ENCODE measurements at regions not wholly inside any gene's neighbourhood (a gene's known extent, or its start where the extent isn't known, plus 50 kb on each side); places are given as distances from the start of the nearest gene placed in this dataset.

- Histone ChIP-seq H3K4me3 (ENCODE audit: low read length) (no peak overlapping the region), H3K36me3 (ENCODE audit: control insufficient read depth, insufficient read depth, low read length) (no peaks in the 10 kb centered on the region), H3K27ac (ENCODE audit: low read length) (no peak overlapping the region), H3K4me1 (ENCODE audit: control insufficient read depth, insufficient read depth, low read length) (no peaks in the 10 kb centered on the region), H3K9me3 (ENCODE audit: control insufficient read depth, low read depth, low read length) (no peaks in the 10 kb centered on the region), H3K27me3 (ENCODE audit: control insufficient read depth, insufficient read depth, low read length) (no peaks in the 10 kb centered on the region)
- no CpG with 5 or more reads among the region's 3 CpGs for WGBS (ENCODE audit: insufficient coverage, low lambda C conversion rate)
- DNase-seq, result no peak
Measured at GRCh38 chr14:85221832-85222231, 308.1 kb upstream of the FLRT2 start.

- no peak overlapping the region for H3K27ac ChIP-seq (ENCODE audit: low read length)
- H3K4me1 ChIP-seq (ENCODE audit: control insufficient read depth, insufficient read depth, low read length), result no peaks in the 10 kb centered on the region
- no peaks in the 10 kb centered on the region for H3K9me3 ChIP-seq (ENCODE audit: control insufficient read depth, low read depth, low read length)
- DNase-seq, result no peak
- no CpG with 5 or more reads among the region's 1 CpG for WGBS (ENCODE audit: insufficient coverage, low lambda C conversion rate)
- H3K27me3 ChIP-seq (ENCODE audit: control insufficient read depth, insufficient read depth, low read length), result no peaks in the 10 kb centered on the region
- H3K4me3 ChIP-seq (ENCODE audit: low read length), result no peak overlapping the region
- no peaks in the 10 kb centered on the region for H3K36me3 ChIP-seq (ENCODE audit: control insufficient read depth, insufficient read depth, low read length)
Measured at GRCh38 chr14:85222341-85222740, 307.6 kb upstream of the FLRT2 start.

- no CpG with 5 or more reads among the region's 3 CpGs for WGBS (ENCODE audit: insufficient coverage, low lambda C conversion rate)
- Histone ChIP-seq H3K27ac (ENCODE audit: low read length) (no peak overlapping the region), H3K36me3 (ENCODE audit: control insufficient read depth, insufficient read depth, low read length) (no peaks in the 10 kb centered on the region), H3K4me1 (ENCODE audit: control insufficient read depth, insufficient read depth, low read length) (no peaks in the 10 kb centered on the region), H3K9me3 (ENCODE audit: control insufficient read depth, low read depth, low read length) (no peaks in the 10 kb centered on the region), H3K27me3 (ENCODE audit: control insufficient read depth, insufficient read depth, low read length) (no peaks in the 10 kb centered on the region), H3K4me3 (ENCODE audit: low read length) (no peak overlapping the region)
- DNase-seq, result no peak
Measured at GRCh38 chr14:85223667-85224066, 306.3 kb upstream of the FLRT2 start.

GRCh38 chr14:85224241-85224640, 305.7 kb upstream of the FLRT2 start:
- Histone ChIP-seq H3K36me3 (ENCODE audit: control insufficient read depth, insufficient read depth, low read length) (no peaks in the 10 kb centered on the region), H3K27me3 (ENCODE audit: control insufficient read depth, insufficient read depth, low read length) (no peaks in the 10 kb centered on the region), H3K9me3 (ENCODE audit: control insufficient read depth, low read depth, low read length) (no peaks in the 10 kb centered on the region), H3K4me1 (ENCODE audit: control insufficient read depth, insufficient read depth, low read length) (no peaks in the 10 kb centered on the region), H3K27ac (ENCODE audit: low read length) (no peak overlapping the region), H3K4me3 (ENCODE audit: low read length) (no peak overlapping the region)
- DNase-seq, result no peak
- WGBS (ENCODE audit: insufficient coverage, low lambda C conversion rate), result no CpG with 5 or more reads among the region's 3 CpGs

- no peak for DNase-seq
- Histone ChIP-seq H3K27me3 (ENCODE audit: control insufficient read depth, insufficient read depth, low read length) (no peaks in the 10 kb centered on the region), H3K27ac (ENCODE audit: low read length) (no peak overlapping the region), H3K4me3 (ENCODE audit: low read length) (no peak overlapping the region), H3K9me3 (ENCODE audit: control insufficient read depth, low read depth, low read length) (no peaks in the 10 kb centered on the region), H3K4me1 (ENCODE audit: control insufficient read depth, insufficient read depth, low read length) (no peaks in the 10 kb centered on the region), H3K36me3 (ENCODE audit: control insufficient read depth, insufficient read depth, low read length) (no peaks in the 10 kb centered on the region)
- WGBS (ENCODE audit: insufficient coverage, low lambda C conversion rate), result 97% methylated on average over 5 of the region's 12 CpGs
Measured at GRCh38 chr14:85233756-85234155, 296.2 kb upstream of the FLRT2 start.

- H3K27ac ChIP-seq (ENCODE audit: low read length), result no peak overlapping the region
- WGBS (ENCODE audit: insufficient coverage, low lambda C conversion rate), result 83% methylated on average over 8 of the region's 10 CpGs
- H3K27me3 ChIP-seq (ENCODE audit: control insufficient read depth, insufficient read depth, low read length), result no peaks in the 10 kb centered on the region
- no peaks in the 10 kb centered on the region for H3K4me1 ChIP-seq (ENCODE audit: control insufficient read depth, insufficient read depth, low read length)
- H3K9me3 ChIP-seq (ENCODE audit: control insufficient read depth, low read depth, low read length), result no peaks in the 10 kb centered on the region
- no peaks in the 10 kb centered on the region for H3K36me3 ChIP-seq (ENCODE audit: control insufficient read depth, insufficient read depth, low read length)
- no peak for DNase-seq
- no peak overlapping the region for H3K4me3 ChIP-seq (ENCODE audit: low read length)
Measured at GRCh38 chr14:85234156-85235025, 295.6 kb upstream of the FLRT2 start.

GRCh38 chr14:85235868-85236267, 294.1 kb upstream of the FLRT2 start:
- H3K4me3 ChIP-seq (ENCODE audit: low read length), result no peak overlapping the region
- 36% methylated on average over 2 of the region's 3 CpGs for WGBS (ENCODE audit: insufficient coverage, low lambda C conversion rate)
- H3K9me3 ChIP-seq (ENCODE audit: control insufficient read depth, low read depth, low read length), result no peaks in the 10 kb centered on the region
- H3K27ac ChIP-seq (ENCODE audit: low read length), result no peak overlapping the region
- H3K27me3 ChIP-seq (ENCODE audit: control insufficient read depth, insufficient read depth, low read length), result no peaks in the 10 kb centered on the region
- no peaks in the 10 kb centered on the region for H3K36me3 ChIP-seq (ENCODE audit: control insufficient read depth, insufficient read depth, low read length)
- DNase-seq, result no peak
- H3K4me1 ChIP-seq (ENCODE audit: control insufficient read depth, insufficient read depth, low read length), result no peaks in the 10 kb centered on the region

GRCh38 chr14:85236296-85236695, 293.6 kb upstream of the FLRT2 start:
- H3K27me3 ChIP-seq (ENCODE audit: control insufficient read depth, insufficient read depth, low read length), result no peaks in the 10 kb centered on the region
- no peaks in the 10 kb centered on the region for H3K36me3 ChIP-seq (ENCODE audit: control insufficient read depth, insufficient read depth, low read length)
- no peak for DNase-seq
- no peak overlapping the region for H3K4me3 ChIP-seq (ENCODE audit: low read length)
- no peaks in the 10 kb centered on the region for H3K4me1 ChIP-seq (ENCODE audit: control insufficient read depth, insufficient read depth, low read length)
- H3K9me3 ChIP-seq (ENCODE audit: control insufficient read depth, low read depth, low read length), result no peaks in the 10 kb centered on the region
- no CpG with 5 or more reads among the region's 1 CpG for WGBS (ENCODE audit: insufficient coverage, low lambda C conversion rate)
- H3K27ac ChIP-seq (ENCODE audit: low read length), result no peak overlapping the region

GRCh38 chr14:85239791-85240190, 290.2 kb upstream of the FLRT2 start:
- no peak for DNase-seq
- no peak overlapping the region for H3K4me3 ChIP-seq (ENCODE audit: low read length)
- H3K4me1 ChIP-seq (ENCODE audit: control insufficient read depth, insufficient read depth, low read length), result no peaks in the 10 kb centered on the region
- no CpG with 5 or more reads among the region's 1 CpG for WGBS (ENCODE audit: insufficient coverage, low lambda C conversion rate)
- no peaks in the 10 kb centered on the region for H3K27me3 ChIP-seq (ENCODE audit: control insufficient read depth, insufficient read depth, low read length)
- H3K27ac ChIP-seq (ENCODE audit: low read length), result no peak overlapping the region
- no peaks in the 10 kb centered on the region for H3K9me3 ChIP-seq (ENCODE audit: control insufficient read depth, low read depth, low read length)
- no peaks in the 10 kb centered on the region for H3K36me3 ChIP-seq (ENCODE audit: control insufficient read depth, insufficient read depth, low read length)

- no peaks in the 10 kb centered on the region for H3K4me1 ChIP-seq (ENCODE audit: control insufficient read depth, insufficient read depth, low read length)
- 34% methylated on average over 4 of the region's 14 CpGs for WGBS (ENCODE audit: insufficient coverage, low lambda C conversion rate)
- H3K27ac ChIP-seq (ENCODE audit: low read length), result no peak overlapping the region
- no peaks in the 10 kb centered on the region for H3K27me3 ChIP-seq (ENCODE audit: control insufficient read depth, insufficient read depth, low read length)
- DNase-seq, result peak in 1 of 2 donors; percentile 40
- H3K4me3 ChIP-seq (ENCODE audit: low read length), result no peak overlapping the region
- no peaks in the 10 kb centered on the region for H3K9me3 ChIP-seq (ENCODE audit: control insufficient read depth, low read depth, low read length)
- H3K36me3 ChIP-seq (ENCODE audit: control insufficient read depth, insufficient read depth, low read length), result no peaks in the 10 kb centered on the region
Measured at GRCh38 chr14:85241022-85241855, 288.7 kb upstream of the FLRT2 start.
